Nephron (organoid): ENCODE measurements at regions not wholly inside any gene's neighbourhood (a gene's known extent, or its start where the extent isn't known, plus 50 kb on each side); places are given as distances from the start of the nearest gene placed in this dataset.
A peak's percentile ranks its signal among the peaks of the same experiment; 100 is the strongest.

Experiments used
- H3K27ac Mint-ChIP-seq, 3 experiments: 2 replicates each; pipeline ENCODE4 v1.8.0; 2020; ENCODE audit warnings: mixed read lengths in 3 of 3, mild to moderate bottlenecking in 2 of 3, moderate library complexity in 1 of 3
- H3K27me3 Mint-ChIP-seq: 2 replicates; pipeline ENCODE4 v1.8.0; 2021; ENCODE audit warnings: low read depth, mild to moderate bottlenecking, moderate library complexity, mixed read lengths
- H3K36me3 Mint-ChIP-seq: 2 replicates; pipeline ENCODE4 v1.8.0; 2020; ENCODE audit warnings: low read depth, mixed read lengths
- H3K4me1 Mint-ChIP-seq: 2 replicates; pipeline ENCODE4 v1.8.0; 2020; ENCODE audit warnings: mixed read lengths
- H3K4me3 Mint-ChIP-seq, 3 experiments: 2 replicates each; pipeline ENCODE4 v1.8.0; 2020; ENCODE audit warnings: mild to moderate bottlenecking in 3 of 3, mixed read lengths in 3 of 3, moderate library complexity in 2 of 3
- H3K9me3 Mint-ChIP-seq: 2 replicates; pipeline ENCODE4 v1.8.0; 2020; ENCODE audit warnings: mixed read lengths
- CTCF ChIP-seq, 3 experiments: fragments of 200-600 bp; sonication (generic); IDR thresholded peaks; one replicate each; pipeline ENCODE4 v1.5.0; 2021; ENCODE audit warnings: antibody characterized with exemption in 3 of 3; ENCODE audit not compliant: unreplicated experiment in 3 of 3

- Mint-ChIP-seq H3K4me1 (peaks cover 21% of the 10 kb centered on the region), H3K27ac (peak overlapping the region; percentile 16 to 77 (median 60)), H3K27me3 (no peaks in the 10 kb centered on the region), H3K9me3 (no peaks in the 10 kb centered on the region), H3K36me3 (no peaks in the 10 kb centered on the region), H3K4me3 (no peak overlapping the region)
- TF ChIP-seq CTCF (IDR thresholded peaks at IDR 0.05; ENCODE audit: unreplicated experiment in 3 of 3), result no peak
Measured at GRCh38 chr9:16057541-16057940, 504.7 kb downstream of the CCDC171 start.

GRCh38 chr9:16058131-16058549 is 505.3 kb downstream of the CCDC171 start:
- H3K27ac Mint-ChIP-seq, result peak overlapping the region; percentile 43 to 79 (median 77)
- no peak overlapping the region for H3K4me3 Mint-ChIP-seq
- no peaks in the 10 kb centered on the region for H3K9me3 Mint-ChIP-seq
- H3K4me1 Mint-ChIP-seq, result peaks cover 16% of the 10 kb centered on the region
- H3K27me3 Mint-ChIP-seq, result no peaks in the 10 kb centered on the region
- TF ChIP-seq CTCF (IDR thresholded peaks at IDR 0.05; ENCODE audit: unreplicated experiment in 3 of 3), result no peak
- H3K36me3 Mint-ChIP-seq, result no peaks in the 10 kb centered on the region

GRCh38 chr9:16060436-16061129 is 507.7 kb downstream of the CCDC171 start:
- no peak overlapping the region for H3K4me3 Mint-ChIP-seq
- peaks cover 28% of the 10 kb centered on the region for H3K4me1 Mint-ChIP-seq
- peak overlapping the region in 1 of 3 experiments; percentile 2 for H3K27ac Mint-ChIP-seq
- TF ChIP-seq CTCF (IDR thresholded peaks at IDR 0.05; ENCODE audit: unreplicated experiment in 3 of 3), result no peak
- H3K36me3 Mint-ChIP-seq, result no peaks in the 10 kb centered on the region
- H3K9me3 Mint-ChIP-seq, result no peaks in the 10 kb centered on the region
- peaks cover 3% of the 10 kb centered on the region for H3K27me3 Mint-ChIP-seq

- no peak overlapping the region for H3K27ac Mint-ChIP-seq
- peaks cover 20% of the 10 kb centered on the region for H3K4me1 Mint-ChIP-seq
- peaks cover 1% of the 10 kb centered on the region for H3K9me3 Mint-ChIP-seq
- H3K4me3 Mint-ChIP-seq, result no peak overlapping the region
- no peaks in the 10 kb centered on the region for H3K36me3 Mint-ChIP-seq
- peaks cover 3% of the 10 kb centered on the region for H3K27me3 Mint-ChIP-seq
- TF ChIP-seq CTCF (IDR thresholded peaks at IDR 0.05; ENCODE audit: unreplicated experiment in 3 of 3), result no peak
Measured at GRCh38 chr9:16062542-16063240, 509.8 kb downstream of the CCDC171 start.

GRCh38 chr9:16063241-16063591 is 510.4 kb downstream of the CCDC171 start:
- Mint-ChIP-seq H3K4me3 (no peak overlapping the region), H3K4me1 (peaks cover 15% of the 10 kb centered on the region), H3K36me3 (no peaks in the 10 kb centered on the region), H3K9me3 (peaks cover 2% of the 10 kb centered on the region), H3K27ac (peak overlapping the region in 2 of 3 experiments; percentile 4 to 15), H3K27me3 (peaks cover 3% of the 10 kb centered on the region)
- no peak for TF ChIP-seq CTCF (IDR thresholded peaks at IDR 0.05; ENCODE audit: unreplicated experiment in 3 of 3)
